ENCODE measurements at regions not wholly inside any gene's neighbourhood (a gene's known extent, or its start where the extent isn't known, plus 50 kb on each side); places are given as distances from the start of the nearest gene placed in this dataset.

DNA sequence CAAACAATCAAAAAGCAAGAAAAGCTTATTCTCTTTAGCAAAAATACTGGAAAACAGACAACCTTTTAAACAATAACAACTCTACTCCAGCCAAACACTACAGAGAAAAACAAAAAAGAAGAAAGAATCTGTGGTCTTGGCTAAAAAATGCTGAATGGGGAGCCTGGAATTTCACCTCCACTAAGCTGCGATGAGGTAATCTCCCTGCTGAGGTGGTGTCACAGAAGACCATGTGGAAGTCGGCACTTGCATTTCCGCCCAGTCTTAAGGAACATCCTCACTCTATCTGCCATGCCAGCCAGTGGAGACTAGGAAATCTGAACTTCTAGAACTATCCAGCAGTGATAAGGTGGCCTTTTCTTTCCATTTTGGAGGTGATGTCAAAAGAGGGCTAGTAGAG is 1026.8 kb upstream of the EPHA7 start:
- Histone ChIP-seq H3K4me2 (ENCODE audit: low read length) (no peak overlapping the region), H3K9ac (ENCODE audit: low read length) (no peak overlapping the region), H3K27ac (ENCODE audit: low read length) (no peak overlapping the region), H4K20me1 (ENCODE audit: insufficient read depth, low read length) (no peaks in the 10 kb centered on the region), H3K4me1 (ENCODE audit: low read length) (peaks cover 24% of the 10 kb centered on the region), H3K27me3 (ENCODE audit: low read depth, low read length) (no peaks in the 10 kb centered on the region), H3K9me3 (ENCODE audit: insufficient read depth, low read length) (no peaks in the 10 kb centered on the region), H3K36me3 (replicated peaks; ENCODE audit: low read depth, low read length) (peaks cover 4% of the 10 kb centered on the region), H2AFZ (ENCODE audit: low read depth, low read length) (no peak overlapping the region), H3K79me2 (ENCODE audit: low read length) (no peaks in the 10 kb centered on the region), H3K4me3 (ENCODE audit: low read length) (no peak overlapping the region)
- TF ChIP-seq, protein P1, sequence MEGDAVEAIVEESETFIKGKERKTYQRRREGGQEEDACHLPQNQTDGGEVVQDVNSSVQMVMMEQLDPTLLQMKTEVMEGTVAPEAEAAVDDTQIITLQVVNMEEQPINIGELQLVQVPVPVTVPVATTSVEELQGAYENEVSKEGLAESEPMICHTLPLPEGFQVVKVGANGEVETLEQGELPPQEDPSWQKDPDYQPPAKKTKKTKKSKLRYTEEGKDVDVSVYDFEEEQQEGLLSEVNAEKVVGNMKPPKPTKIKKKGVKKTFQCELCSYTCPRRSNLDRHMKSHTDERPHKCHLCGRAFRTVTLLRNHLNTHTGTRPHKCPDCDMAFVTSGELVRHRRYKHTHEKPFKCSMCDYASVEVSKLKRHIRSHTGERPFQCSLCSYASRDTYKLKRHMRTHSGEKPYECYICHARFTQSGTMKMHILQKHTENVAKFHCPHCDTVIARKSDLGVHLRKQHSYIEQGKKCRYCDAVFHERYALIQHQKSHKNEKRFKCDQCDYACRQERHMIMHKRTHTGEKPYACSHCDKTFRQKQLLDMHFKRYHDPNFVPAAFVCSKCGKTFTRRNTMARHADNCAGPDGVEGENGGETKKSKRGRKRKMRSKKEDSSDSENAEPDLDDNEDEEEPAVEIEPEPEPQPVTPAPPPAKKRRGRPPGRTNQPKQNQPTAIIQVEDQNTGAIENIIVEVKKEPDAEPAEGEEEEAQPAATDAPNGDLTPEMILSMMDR (IDR thresholded peaks at IDR 0.05; ENCODE audit: low read depth, low read length), result no peak

DNA sequence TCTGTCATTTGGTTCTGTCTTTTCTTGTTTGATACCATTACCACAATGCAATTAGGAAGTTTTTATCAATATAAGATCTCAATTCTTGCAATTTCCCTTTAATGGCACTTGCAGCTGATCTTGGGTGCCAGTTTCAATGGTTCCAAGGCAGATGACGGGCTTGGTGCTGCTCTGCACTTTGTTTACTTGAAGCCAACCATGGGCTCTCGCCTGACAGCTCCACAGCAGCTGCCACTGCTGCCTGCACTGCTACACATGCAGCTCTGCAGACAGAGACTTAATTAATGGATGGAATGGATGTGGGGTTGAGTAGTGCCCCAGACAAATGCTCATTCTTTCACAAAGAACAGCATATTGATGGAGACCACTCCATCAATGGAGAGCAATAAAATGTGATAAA is 1024.3 kb upstream of the EPHA7 start:
- Histone ChIP-seq H3K9ac (ENCODE audit: low read length) (no peak overlapping the region), H3K79me2 (ENCODE audit: low read length) (no peaks in the 10 kb centered on the region), H3K4me1 (ENCODE audit: low read length) (peaks cover 16% of the 10 kb centered on the region), H4K20me1 (ENCODE audit: insufficient read depth, low read length) (no peaks in the 10 kb centered on the region), H3K36me3 (replicated peaks; ENCODE audit: low read depth, low read length) (peaks cover 4% of the 10 kb centered on the region), H3K27me3 (ENCODE audit: low read depth, low read length) (no peaks in the 10 kb centered on the region), H3K9me3 (ENCODE audit: insufficient read depth, low read length) (no peaks in the 10 kb centered on the region), H3K4me2 (ENCODE audit: low read length) (no peak overlapping the region), H2AFZ (ENCODE audit: low read depth, low read length) (no peak overlapping the region), H3K27ac (ENCODE audit: low read length) (no peak overlapping the region), H3K4me3 (ENCODE audit: low read length) (no peak overlapping the region)
- TF ChIP-seq, protein P1 (IDR thresholded peaks at IDR 0.05; ENCODE audit: low read depth, low read length), result no peak
- TF ChIP-seq EZH2phosphoT487 (IDR thresholded peaks at IDR 0.05; ENCODE audit: low read depth), result no peak

DNA sequence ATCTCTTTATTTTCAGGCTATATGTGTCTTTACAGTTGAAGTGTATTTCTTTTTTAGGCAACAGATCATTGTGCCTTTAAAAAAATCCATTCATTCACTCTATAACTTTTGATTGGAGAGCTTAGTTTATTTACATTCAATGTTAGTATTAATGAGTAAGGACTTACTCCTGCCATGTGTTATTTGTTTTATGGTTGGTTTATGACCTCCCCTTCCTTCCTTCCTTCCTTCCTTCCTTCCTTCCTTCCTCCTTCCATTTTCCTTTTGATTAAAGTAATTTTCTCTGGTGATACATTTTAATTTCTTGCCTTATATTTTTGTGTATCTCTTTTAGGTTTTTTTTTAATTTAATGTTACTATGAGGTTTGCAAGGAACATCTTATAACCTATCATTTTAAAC is 1005.3 kb upstream of the EPHA7 start:
- Histone ChIP-seq H3K79me2 (ENCODE audit: low read length) (no peaks in the 10 kb centered on the region), H2AFZ (ENCODE audit: low read depth, low read length) (no peak overlapping the region), H3K9me3 (ENCODE audit: insufficient read depth, low read length) (no peaks in the 10 kb centered on the region), H3K4me3 (ENCODE audit: low read length) (no peak overlapping the region), H3K27ac (ENCODE audit: low read length) (no peak overlapping the region), H3K27me3 (ENCODE audit: low read depth, low read length) (no peaks in the 10 kb centered on the region), H3K4me2 (ENCODE audit: low read length) (no peak overlapping the region), H3K9ac (ENCODE audit: low read length) (no peak overlapping the region), H3K4me1 (ENCODE audit: low read length) (no peaks in the 10 kb centered on the region), H3K36me3 (replicated peaks; ENCODE audit: low read depth, low read length) (no peaks in the 10 kb centered on the region), H4K20me1 (ENCODE audit: insufficient read depth, low read length) (no peaks in the 10 kb centered on the region)
- no peak for TF ChIP-seq EZH2phosphoT487 (IDR thresholded peaks at IDR 0.05; ENCODE audit: low read depth)
- TF ChIP-seq, protein P1 (IDR thresholded peaks at IDR 0.05; ENCODE audit: low read depth, low read length), result no peak

DNA sequence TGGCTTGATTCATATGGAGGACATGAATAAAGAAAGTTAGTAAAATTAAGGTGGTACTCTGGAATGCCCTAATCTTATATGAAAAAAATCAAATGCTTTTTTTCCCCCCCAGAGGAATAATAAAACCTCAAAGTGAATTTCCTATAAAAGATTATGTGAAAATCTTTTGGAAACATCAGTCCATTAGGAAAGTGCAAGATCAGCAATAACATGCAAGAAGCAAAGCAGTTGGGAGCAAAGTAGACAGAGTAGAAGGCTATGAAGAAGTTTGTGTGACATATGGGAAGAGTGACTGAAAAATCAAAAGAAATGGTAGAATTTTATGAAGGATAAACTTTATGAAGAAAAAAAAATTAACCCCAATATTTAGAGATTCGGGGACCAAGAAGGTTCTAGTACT is 998.0 kb upstream of the EPHA7 start:
- Histone ChIP-seq H3K4me1 (ENCODE audit: low read length) (peaks cover 32% of the 10 kb centered on the region), H3K27ac (ENCODE audit: low read length) (no peak overlapping the region), H3K4me2 (ENCODE audit: low read length) (no peak overlapping the region), H3K79me2 (ENCODE audit: low read length) (no peaks in the 10 kb centered on the region), H2AFZ (ENCODE audit: low read depth, low read length) (no peak overlapping the region), H3K36me3 (replicated peaks; ENCODE audit: low read depth, low read length) (no peaks in the 10 kb centered on the region), H3K4me3 (ENCODE audit: low read length) (no peak overlapping the region), H4K20me1 (ENCODE audit: insufficient read depth, low read length) (no peaks in the 10 kb centered on the region), H3K9me3 (ENCODE audit: insufficient read depth, low read length) (no peaks in the 10 kb centered on the region), H3K27me3 (ENCODE audit: low read depth, low read length) (no peaks in the 10 kb centered on the region), H3K9ac (ENCODE audit: low read length) (no peak overlapping the region)
- no peak for TF ChIP-seq EZH2phosphoT487 (IDR thresholded peaks at IDR 0.05; ENCODE audit: low read depth)
- TF ChIP-seq, protein P1 (IDR thresholded peaks at IDR 0.05; ENCODE audit: low read depth, low read length), result no peak

All from OCI-LY3 (cell line).